B cell (primary cell): ENCODE measurements at regions not wholly inside any gene's neighbourhood (a gene's known extent, or its start where the extent isn't known, plus 50 kb on each side); places are given as distances from the start of the nearest gene placed in this dataset.

Experiments
- ATAC-seq: fragments of 200-7000 bp; cut with Tn5 transposase; one replicate; pipeline ENCODE4 v1.10.0; 2021; ENCODE audit warnings: low read depth, mild to moderate bottlenecking, moderate number of reproducible peaks, moderate library complexity
- CTCF ChIA-PET: fragments of 350-600 bp; sonication (Branson Sonifier 250); formaldehyde crosslinking; loops from one replicate; lab custom pipeline; 2021; ENCODE audit warnings: antibody characterized with exemption, inconsistent platforms; lab: Charles Lee
- POLR2A ChIA-PET: fragments of 350-600 bp; sonication (Branson Sonifier 250); formaldehyde crosslinking; loops from one replicate; lab custom pipeline; 2021; ENCODE audit warnings: antibody characterized with exemption; lab: Charles Lee
- DNase-seq: peaks from one replicate; pipeline ENCODE4 v3.0.0; 2013
- H2AFZ ChIP-seq: 2 replicates; pipeline ENCODE4 v1.6.1; 2012; ENCODE audit warnings: mild to moderate bottlenecking, low read depth, low read length; ENCODE audit not compliant: insufficient read depth, poor library complexity, severe bottlenecking
- H3K27ac ChIP-seq, 2 donors: 1 replicate in 1 of 2; 2 replicates in 1 of 2; pipeline ENCODE4 v1.5.1; 2012 to 2013; ENCODE audit warnings: low read length in 2 of 2, mild to moderate bottlenecking in 2 of 2, moderate library complexity in 1 of 2
- H3K27me3 ChIP-seq, 4 experiments: fragments of 200-600 bp in 1 of 4; sonication (generic) in 1 of 4; replicated peaks in 1 of 4; 1 replicate in 2 of 4; 2 replicates in 2 of 4; pipeline versions ENCODE4 v1.6.1 to v1.7.0; 2013 to 2016; ENCODE audit warnings: low read length in 3 of 4, mild to moderate bottlenecking in 2 of 4, mixed read lengths in 1 of 4, moderate library complexity in 1 of 4; ENCODE audit not compliant: insufficient read depth in 4 of 4, control insufficient read depth in 3 of 4; ENCODE audit errors: control extremely low read depth in 1 of 4
- H3K36me3 ChIP-seq, 2 experiments: replicated peaks in 1 of 2; 1 replicate in 1 of 2; 2 replicates in 1 of 2; pipeline versions ENCODE4 v1.6.1 to v1.7.1; 2013; ENCODE audit warnings: low read length in 1 of 2; ENCODE audit not compliant: insufficient read depth in 2 of 2, control insufficient read depth in 1 of 2; ENCODE audit errors: control extremely low read depth in 1 of 2, extremely low read depth in 1 of 2
- H3K4me1 ChIP-seq, 2 donors: fragments of 200-600 bp in 1 of 2; sonication (generic) in 1 of 2; 1 replicate in 1 of 2; 2 replicates in 1 of 2; pipeline versions ENCODE4 v1.5.1 to v1.6.1; 2013 to 2017; ENCODE audit warnings: low read length in 2 of 2; ENCODE audit not compliant: control insufficient read depth in 2 of 2, insufficient read depth in 2 of 2
- H3K4me2 ChIP-seq: replicated peaks from 2 replicates; pipeline ENCODE3; 2012; ENCODE audit warnings: mild to moderate bottlenecking, low read depth, low read length; ENCODE audit not compliant: poor library complexity, severe bottlenecking
- H3K4me3 ChIP-seq, 5 experiments: fragments of 200-600 bp in 1 of 5; sonication (generic) in 1 of 5; 1 replicate in 3 of 5; 2 replicates in 2 of 5; pipeline versions ENCODE4 v1.5.1 to v1.7.0; 2011 to 2016; ENCODE audit warnings: low read length in 4 of 5, mild to moderate bottlenecking in 4 of 5, low read depth in 2 of 5, control low read depth in 1 of 5, moderate library complexity in 1 of 5; ENCODE audit not compliant: insufficient read depth in 1 of 5; ENCODE audit errors: control extremely low read depth in 1 of 5, extremely low read depth in 1 of 5
- H3K79me2 ChIP-seq: fragments of 200-600 bp; sonication (generic); one replicate; pipeline ENCODE4 v1.6.0; 2016; ENCODE audit warnings: low read length; ENCODE audit not compliant: control insufficient read depth, insufficient read depth
- H3K9ac ChIP-seq: fragments of 200-600 bp; sonication (generic); 2 replicates; pipeline ENCODE4 v1.6.1; 2017; ENCODE audit warnings: mild to moderate bottlenecking, low read length, moderate library complexity
- H3K9me3 ChIP-seq, 3 donors: one replicate each; pipeline versions ENCODE4 v1.6.1 to v1.7.1; 2013; ENCODE audit warnings: low read length in 2 of 3; ENCODE audit not compliant: control insufficient read depth in 2 of 3, insufficient read depth in 1 of 3; ENCODE audit errors: control extremely low read depth in 1 of 3
- H4K20me1 ChIP-seq: 2 replicates; pipeline ENCODE4 v1.6.0; 2012; ENCODE audit warnings: mild to moderate bottlenecking, low read length; ENCODE audit not compliant: insufficient read depth, control insufficient read depth, poor library complexity, severe bottlenecking
- H3K27ac Mint-ChIP-seq: one replicate; pipeline ENCODE4 v1.8.0; 2021; ENCODE audit warnings: mixed read lengths
- H3K27me3 Mint-ChIP-seq: one replicate; pipeline ENCODE4 v1.8.0; 2021; ENCODE audit warnings: mixed read lengths
- H3K4me1 Mint-ChIP-seq: one replicate; pipeline ENCODE4 v1.8.0; 2021; ENCODE audit warnings: mixed read lengths
- H3K4me3 Mint-ChIP-seq: one replicate; pipeline ENCODE4 v1.8.0; 2021; ENCODE audit warnings: mixed read lengths
- H3K9me3 Mint-ChIP-seq: one replicate; pipeline ENCODE4 v1.8.0; 2022; ENCODE audit warnings: mixed read lengths; ENCODE audit not compliant: insufficient read depth
- EZH2 ChIP-seq: IDR thresholded peaks from 2 replicates; pipeline ENCODE4 v1.6.1; 2012; ENCODE audit warnings: borderline replicate concordance, low read depth, mild to moderate bottlenecking, moderate library complexity, low read length; ENCODE audit not compliant: insufficient read depth, poor library complexity, severe bottlenecking
- WGBS: methylation state at CpG from one replicate; pipeline ENCODE4 v1.1.5; 2013; ENCODE audit warnings: missing lambda C conversion rate; ENCODE audit not compliant: insufficient coverage; 5-methylcytosine and 5-hydroxymethylcytosine counted together
- intact Hi-C: fragments of 100-400 bp; cut with micrococcal nuclease; formaldehyde crosslinking; loops from one replicate; pipeline ENCODE4 v1.10.0; 2022
- TF ChIP-seq, protein P1 (sequence below): fragments of 200-600 bp; IDR thresholded peaks from one replicate; pipeline ENCODE4 v1.8.0; 2022; ENCODE audit warnings: antibody characterized with exemption, mild to moderate bottlenecking

- ATAC-seq (no peak), DNase-seq (no peak)
- no peaks in the 10 kb centered on the region for H4K20me1 ChIP-seq
- H3K9ac ChIP-seq, result no peak overlapping the region
- no peaks in the 10 kb centered on the region for H3K4me1 Mint-ChIP-seq
- ChIA-PET CTCF (no interaction called here), POLR2A (no interaction called here)
- no peak overlapping the region for H3K27ac ChIP-seq
- no peak overlapping the region for H3K4me2 ChIP-seq
- H3K27me3 Mint-ChIP-seq, result peaks cover 4% of the 10 kb centered on the region
- intact Hi-C loops, result no loop called here
- H3K36me3 ChIP-seq, result no peaks in the 10 kb centered on the region
- H3K4me3 ChIP-seq, result no peak overlapping the region
- H3K27ac Mint-ChIP-seq, result no peak overlapping the region
- no peaks in the 10 kb centered on the region for H3K79me2 ChIP-seq
- TF ChIP-seq EZH2, result no peak
- TF ChIP-seq, protein P1, sequence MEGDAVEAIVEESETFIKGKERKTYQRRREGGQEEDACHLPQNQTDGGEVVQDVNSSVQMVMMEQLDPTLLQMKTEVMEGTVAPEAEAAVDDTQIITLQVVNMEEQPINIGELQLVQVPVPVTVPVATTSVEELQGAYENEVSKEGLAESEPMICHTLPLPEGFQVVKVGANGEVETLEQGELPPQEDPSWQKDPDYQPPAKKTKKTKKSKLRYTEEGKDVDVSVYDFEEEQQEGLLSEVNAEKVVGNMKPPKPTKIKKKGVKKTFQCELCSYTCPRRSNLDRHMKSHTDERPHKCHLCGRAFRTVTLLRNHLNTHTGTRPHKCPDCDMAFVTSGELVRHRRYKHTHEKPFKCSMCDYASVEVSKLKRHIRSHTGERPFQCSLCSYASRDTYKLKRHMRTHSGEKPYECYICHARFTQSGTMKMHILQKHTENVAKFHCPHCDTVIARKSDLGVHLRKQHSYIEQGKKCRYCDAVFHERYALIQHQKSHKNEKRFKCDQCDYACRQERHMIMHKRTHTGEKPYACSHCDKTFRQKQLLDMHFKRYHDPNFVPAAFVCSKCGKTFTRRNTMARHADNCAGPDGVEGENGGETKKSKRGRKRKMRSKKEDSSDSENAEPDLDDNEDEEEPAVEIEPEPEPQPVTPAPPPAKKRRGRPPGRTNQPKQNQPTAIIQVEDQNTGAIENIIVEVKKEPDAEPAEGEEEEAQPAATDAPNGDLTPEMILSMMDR, result no peak
- 90% methylated on average over 16 of the region's 16 CpGs for WGBS
- H3K4me1 ChIP-seq, result no peaks in the 10 kb centered on the region
- no peaks in the 10 kb centered on the region for H3K9me3 ChIP-seq
- no peaks in the 10 kb centered on the region for H3K27me3 ChIP-seq
- no peak overlapping the region for H2AFZ ChIP-seq
- H3K9me3 Mint-ChIP-seq, result no peaks in the 10 kb centered on the region
- no peak overlapping the region for H3K4me3 Mint-ChIP-seq
Measured at GRCh38 chr1:30120245-30121000, 603.0 kb downstream of the MATN1 start.

- H3K4me3 Mint-ChIP-seq, result no peak overlapping the region
Measured at GRCh38 chr1:30117685-30118084, 605.7 kb downstream of the MATN1 start.

More at GRCh38 chr1:30117685-30118084, 605.7 kb downstream of the MATN1 start:
- H3K9me3 Mint-ChIP-seq, result no peaks in the 10 kb centered on the region
- Histone ChIP-seq H2AFZ (no peak overlapping the region), H3K27me3 (no peaks in the 10 kb centered on the region), H3K4me1 (no peaks in the 10 kb centered on the region), H3K36me3 (no peaks in the 10 kb centered on the region), H3K9me3 (no peaks in the 10 kb centered on the region), H3K79me2 (no peaks in the 10 kb centered on the region), H3K4me3 (no peak overlapping the region), H3K4me2 (no peak overlapping the region), H4K20me1 (no peaks in the 10 kb centered on the region), H3K9ac (no peak overlapping the region), H3K27ac (no peak overlapping the region)
- no peaks in the 10 kb centered on the region for H3K4me1 Mint-ChIP-seq
- intact Hi-C loops, result no loop called here
- POLR2A ChIA-PET, result no interaction called here
- H3K27ac Mint-ChIP-seq, result no peak overlapping the region
- peaks cover 8% of the 10 kb centered on the region for H3K27me3 Mint-ChIP-seq
- DNase-seq (no peak), ATAC-seq (no peak)
- no peak for TF ChIP-seq EZH2
- TF ChIP-seq, protein P1, result no peak
- CTCF ChIA-PET, result no interaction called here
- WGBS, result 95% methylated on average over 3 of the region's 4 CpGs
